Rectal smooth muscle tissue (tissue), 1 donor: ENCODE measurements at regions not wholly inside any gene's neighbourhood (a gene's known extent, or its start where the extent isn't known, plus 50 kb on each side); places are given as distances from the start of the nearest gene placed in this dataset.

Source experiments
- H3K27ac ChIP-seq: one replicate; pipeline ENCODE4 v1.7.0; 2013; ENCODE audit warnings: low read depth, low read length, inconsistent platforms
- H3K27me3 ChIP-seq: one replicate; pipeline ENCODE4 v1.7.0; 2013; ENCODE audit warnings: low read length; ENCODE audit not compliant: control insufficient read depth, insufficient read depth
- H3K36me3 ChIP-seq: one replicate; pipeline ENCODE4 v1.7.0; 2013; ENCODE audit warnings: low read length; ENCODE audit not compliant: control insufficient read depth, insufficient read depth
- H3K4me1 ChIP-seq: one replicate; pipeline ENCODE4 v1.7.0; 2013; ENCODE audit warnings: low read length; ENCODE audit not compliant: control insufficient read depth, insufficient read depth
- H3K4me3 ChIP-seq: one replicate; pipeline ENCODE4 v1.7.0; 2013; ENCODE audit warnings: low read length
- H3K9ac ChIP-seq: one replicate; pipeline ENCODE4 v1.7.0; 2013; ENCODE audit warnings: low read length

- Histone ChIP-seq H3K9ac (no peak overlapping the region), H3K4me3 (no peak overlapping the region), H3K4me1 (peaks cover 57% of the 10 kb centered on the region), H3K27ac (peak overlapping the region; percentile 93), H3K27me3 (no peaks in the 10 kb centered on the region), H3K36me3 (no peaks in the 10 kb centered on the region)
These were observed 56.2 kb upstream of the RMDN2 start for GRCh38 chr2:37868866-37869265.

- H3K36me3 ChIP-seq = no peaks in the 10 kb centered on the region
- no peak overlapping the region for H3K9ac ChIP-seq
- H3K27me3 ChIP-seq = no peaks in the 10 kb centered on the region
- peaks cover 57% of the 10 kb centered on the region for H3K4me1 ChIP-seq
- H3K4me3 ChIP-seq = no peak overlapping the region
- H3K27ac ChIP-seq = peak overlapping the region; percentile 93
These were observed 55.8 kb upstream of the RMDN2 start for GRCh38 chr2:37869304-37869703.

- H3K27me3 ChIP-seq = no peaks in the 10 kb centered on the region
- H3K36me3 ChIP-seq = no peaks in the 10 kb centered on the region
- no peak overlapping the region for H3K4me3 ChIP-seq
- H3K9ac ChIP-seq = no peak overlapping the region
- H3K4me1 ChIP-seq = peaks cover 57% of the 10 kb centered on the region
- H3K27ac ChIP-seq = peak overlapping the region; percentile 93
These were observed 55.3 kb upstream of the RMDN2 start for GRCh38 chr2:37869771-37870170.

- Histone ChIP-seq H3K9ac (no peak overlapping the region), H3K36me3 (no peaks in the 10 kb centered on the region), H3K4me1 (peaks cover 54% of the 10 kb centered on the region), H3K4me3 (no peak overlapping the region), H3K27ac (peak overlapping the region; percentile 93), H3K27me3 (no peaks in the 10 kb centered on the region)
These were observed 54.3 kb upstream of the RMDN2 start for GRCh38 chr2:37870829-37871228.

- H3K4me1 ChIP-seq = peaks cover 46% of the 10 kb centered on the region
These were observed 53.5 kb upstream of the RMDN2 start for GRCh38 chr2:37871456-37872191.

GRCh38 chr2:37872192-37872750 is 52.8 kb upstream of the RMDN2 start:
- Histone ChIP-seq H3K36me3 (no peaks in the 10 kb centered on the region), H3K9ac (no peak overlapping the region), H3K27ac (peak overlapping the region; percentile 93), H3K4me3 (no peak overlapping the region), H3K27me3 (no peaks in the 10 kb centered on the region), H3K4me1 (peaks cover 43% of the 10 kb centered on the region)

More at GRCh38 chr2:37871456-37872191, 53.5 kb upstream of the RMDN2 start:
- H3K36me3 ChIP-seq = no peaks in the 10 kb centered on the region
- peak overlapping the region; percentile 93 for H3K27ac ChIP-seq
- H3K4me3 ChIP-seq = no peak overlapping the region
- H3K9ac ChIP-seq = no peak overlapping the region
- no peaks in the 10 kb centered on the region for H3K27me3 ChIP-seq

GRCh38 chr2:37873229-37873628 is 51.9 kb upstream of the RMDN2 start:
- no peaks in the 10 kb centered on the region for H3K27me3 ChIP-seq
- no peak overlapping the region for H3K27ac ChIP-seq
- H3K36me3 ChIP-seq = no peaks in the 10 kb centered on the region
- H3K4me1 ChIP-seq = peaks cover 43% of the 10 kb centered on the region
- H3K9ac ChIP-seq = no peak overlapping the region
- H3K4me3 ChIP-seq = no peak overlapping the region

GRCh38 chr2:37873749-37874330 is 51.2 kb upstream of the RMDN2 start:
- peaks cover 42% of the 10 kb centered on the region for H3K4me1 ChIP-seq
- no peak overlapping the region for H3K27ac ChIP-seq
- H3K36me3 ChIP-seq = no peaks in the 10 kb centered on the region
- H3K4me3 ChIP-seq = no peak overlapping the region
- H3K27me3 ChIP-seq = no peaks in the 10 kb centered on the region
- H3K9ac ChIP-seq = no peak overlapping the region

GRCh38 chr2:37874470-37874869 is 50.6 kb upstream of the RMDN2 start:
- no peak overlapping the region for H3K27ac ChIP-seq
- no peaks in the 10 kb centered on the region for H3K27me3 ChIP-seq
- H3K36me3 ChIP-seq = no peaks in the 10 kb centered on the region
- peaks cover 38% of the 10 kb centered on the region for H3K4me1 ChIP-seq
- H3K9ac ChIP-seq = no peak overlapping the region
- no peak overlapping the region for H3K4me3 ChIP-seq
